ENCODE measurements at regions not wholly inside any gene's neighbourhood (a gene's known extent, or its start where the extent isn't known, plus 50 kb on each side); places are given as distances from the start of the nearest gene placed in this dataset.

- TF ChIP-seq EZH2phosphoT487 (IDR thresholded peaks at IDR 0.05; ENCODE audit: insufficient read depth, low read depth): no peak
- no peak for TF ChIP-seq EZH2 (IDR thresholded peaks at IDR 0.05; ENCODE audit: insufficient read depth, poor library complexity, severe bottlenecking)
Measured at GRCh38 chr13:25044071-25044470, 51.9 kb upstream of the PABPC3 start.

All from GM23248 (cell line).